CD4-positive, CD25-positive, alpha-beta regulatory T cell (primary cell): ENCODE measurements at regions not wholly inside any gene's neighbourhood (a gene's known extent, or its start where the extent isn't known, plus 50 kb on each side); places are given as distances from the start of the nearest gene placed in this dataset.

Source experiments
- ATAC-seq, 2 donors: fragments of 150-1000 bp; cut with Tn5 transposase; one replicate each; pipeline ENCODE4 v1.10.0; 2021; ENCODE audit warnings: low read depth in 2 of 2, moderate number of reproducible peaks in 2 of 2, moderate library complexity in 1 of 2
- DNase-seq, 3 donors: peaks; one replicate each; pipeline versions ENCODE4 v3.0.0 to v3.0.0-alpha.2; 2012 to 2022; ENCODE audit warnings: mixed read lengths in 1 of 3
- H3K27ac ChIP-seq: one replicate; pipeline ENCODE4 v1.7.0; 2013; ENCODE audit warnings: mild to moderate bottlenecking, low read length; ENCODE audit not compliant: insufficient read depth, poor library complexity, severe bottlenecking
- H3K27me3 ChIP-seq: one replicate; pipeline ENCODE4 v1.7.0; 2013; ENCODE audit warnings: low read length; ENCODE audit not compliant: control insufficient read depth, insufficient read depth
- H3K36me3 ChIP-seq: one replicate; pipeline ENCODE4 v1.7.0; 2013; ENCODE audit warnings: mild to moderate bottlenecking, low read length, moderate library complexity; ENCODE audit not compliant: control insufficient read depth, insufficient read depth
- H3K4me1 ChIP-seq: 2 replicates; pipeline ENCODE4 v1.7.0; 2013; ENCODE audit warnings: mild to moderate bottlenecking, low read length; ENCODE audit not compliant: insufficient read depth, control insufficient read depth, poor library complexity, severe bottlenecking
- H3K4me3 ChIP-seq: one replicate; pipeline ENCODE4 v1.7.0; 2013; ENCODE audit warnings: low read depth, mild to moderate bottlenecking, low read length, moderate library complexity
- H3K9me3 ChIP-seq, 2 experiments: 1 replicate in 1 of 2; 2 replicates in 1 of 2; pipeline ENCODE4 v1.7.0; 2013; ENCODE audit warnings: low read length in 2 of 2, mild to moderate bottlenecking in 1 of 2, moderate library complexity in 1 of 2; ENCODE audit not compliant: control insufficient read depth in 2 of 2
- H3K27ac Mint-ChIP-seq, 3 donors: one replicate each; pipeline ENCODE4 v1.8.0; 2020 to 2022; ENCODE audit warnings: mild to moderate bottlenecking in 3 of 3, mixed read lengths in 3 of 3, moderate library complexity in 2 of 3
- H3K27me3 Mint-ChIP-seq: one replicate; pipeline ENCODE4 v1.8.0; 2022; ENCODE audit warnings: mild to moderate bottlenecking, mixed read lengths
- H3K36me3 Mint-ChIP-seq: one replicate; pipeline ENCODE4 v1.8.0; 2020; ENCODE audit warnings: mixed read lengths
- H3K4me1 Mint-ChIP-seq, 4 donors: one replicate each; pipeline ENCODE4 v1.8.0; 2020 to 2022; ENCODE audit warnings: mixed read lengths in 4 of 4, mild to moderate bottlenecking in 1 of 4
- H3K4me3 Mint-ChIP-seq, 4 donors: one replicate each; pipeline ENCODE4 v1.8.0; 2020 to 2022; ENCODE audit warnings: mild to moderate bottlenecking in 4 of 4, mixed read lengths in 4 of 4, moderate library complexity in 3 of 4
- H3K9me3 Mint-ChIP-seq, 7 donors: one replicate each; pipeline ENCODE4 v1.8.0; 2020 to 2022; ENCODE audit warnings: mixed read lengths in 7 of 7, mild to moderate bottlenecking in 3 of 7, moderate library complexity in 2 of 7

GRCh38 chr2:226183550-226183949 lies 616.1 kb downstream of the IRS1 start:
- Histone ChIP-seq H3K4me1 (no peaks in the 10 kb centered on the region), H3K9me3 (peaks cover 0 to under 1% of the 10 kb centered on the region in 2 experiments), H3K4me3 (no peak overlapping the region), H3K27ac (no peak overlapping the region), H3K27me3 (no peaks in the 10 kb centered on the region), H3K36me3 (no peaks in the 10 kb centered on the region)
- H3K27ac Mint-ChIP-seq, result no peak overlapping the region
- no peaks in the 10 kb centered on the region for H3K4me1 Mint-ChIP-seq
- H3K4me3 Mint-ChIP-seq, result no peak overlapping the region
- no peaks in the 10 kb centered on the region for H3K36me3 Mint-ChIP-seq
- peaks cover 0 to 8% (median under 1%) of the 10 kb centered on the region in 7 donors for H3K9me3 Mint-ChIP-seq
- peaks cover 5% of the 10 kb centered on the region for H3K27me3 Mint-ChIP-seq
- no peak for DNase-seq
- ATAC-seq, result no peak

GRCh38 chr2:226183033-226183432 lies 616.6 kb downstream of the IRS1 start:
- Mint-ChIP-seq H3K4me1 (no peaks in the 10 kb centered on the region), H3K9me3 (peaks cover 0 to 8% (median 2%) of the 10 kb centered on the region in 7 donors), H3K36me3 (no peaks in the 10 kb centered on the region), H3K4me3 (no peak overlapping the region), H3K27me3 (peaks cover 5% of the 10 kb centered on the region), H3K27ac (no peak overlapping the region)
- Histone ChIP-seq H3K9me3 (peaks cover 2 to 6% of the 10 kb centered on the region in 2 experiments), H3K36me3 (no peaks in the 10 kb centered on the region), H3K27ac (no peak overlapping the region), H3K27me3 (no peaks in the 10 kb centered on the region), H3K4me3 (no peak overlapping the region), H3K4me1 (no peaks in the 10 kb centered on the region)
- no peak for DNase-seq
- ATAC-seq, result no peak

DNA sequence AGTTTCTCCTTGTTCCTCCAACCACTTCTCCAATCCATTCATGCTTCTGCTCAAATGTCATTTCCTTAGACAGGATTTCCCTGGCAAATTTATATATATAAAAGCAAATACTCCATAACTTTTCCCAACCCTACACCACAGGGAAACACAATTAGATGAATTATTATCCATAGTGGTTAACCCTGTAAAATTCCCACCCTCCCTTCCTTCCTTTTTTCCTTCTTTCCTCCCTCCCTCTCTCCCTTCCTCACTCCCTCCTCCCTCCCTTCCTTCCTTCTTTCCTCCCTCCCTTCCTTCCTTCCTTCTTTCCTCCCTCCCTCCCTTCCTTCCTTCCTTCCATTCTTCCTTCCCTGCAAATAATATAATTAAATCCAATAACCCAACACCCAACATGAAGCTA lies 617.7 kb downstream of the IRS1 start:
- Mint-ChIP-seq H3K4me1 (no peaks in the 10 kb centered on the region), H3K4me3 (no peak overlapping the region), H3K9me3 (peaks cover 0 to 8% (median 2%) of the 10 kb centered on the region in 7 donors), H3K36me3 (no peaks in the 10 kb centered on the region), H3K27me3 (peaks cover 5% of the 10 kb centered on the region), H3K27ac (no peak overlapping the region)
- no peak for ATAC-seq
- Histone ChIP-seq H3K27ac (no peak overlapping the region), H3K36me3 (no peaks in the 10 kb centered on the region), H3K27me3 (no peaks in the 10 kb centered on the region), H3K9me3 (peaks cover 7 to 8% of the 10 kb centered on the region in 2 experiments), H3K4me3 (no peak overlapping the region), H3K4me1 (no peaks in the 10 kb centered on the region)
- DNase-seq, result no peak

DNA sequence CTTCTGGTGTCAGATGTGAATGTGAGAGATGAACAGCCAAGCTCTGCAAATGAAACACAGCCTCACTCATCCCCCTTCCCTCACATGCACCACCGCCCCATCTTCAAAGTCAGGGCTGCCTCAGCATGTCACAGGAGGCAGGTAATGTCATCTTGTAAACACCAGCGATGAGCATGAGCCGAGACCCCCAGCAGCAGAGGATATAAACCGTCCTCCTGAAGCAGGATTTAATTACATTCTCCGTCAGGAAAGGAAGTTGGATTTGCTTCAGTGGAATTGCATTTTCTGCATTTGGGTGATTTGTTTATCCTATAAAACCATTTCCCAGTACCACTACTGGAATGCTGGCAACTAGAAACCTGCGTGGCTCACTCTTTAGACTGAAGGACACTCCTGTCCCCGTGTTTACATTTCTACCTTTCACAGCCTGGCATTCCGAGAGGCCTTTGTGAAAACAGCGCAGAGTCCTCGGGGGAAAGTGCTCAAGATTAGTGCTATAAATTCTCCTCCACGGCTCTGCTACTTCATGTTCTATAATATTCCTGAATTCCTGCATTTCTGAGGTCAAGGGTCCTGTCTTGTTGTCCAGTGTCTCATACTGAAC lies 619.2 kb downstream of the IRS1 start:
- Histone ChIP-seq H3K4me3 (no peak overlapping the region), H3K9me3 (peaks cover 7 to 8% of the 10 kb centered on the region in 2 experiments), H3K27me3 (no peaks in the 10 kb centered on the region), H3K36me3 (no peaks in the 10 kb centered on the region), H3K4me1 (no peaks in the 10 kb centered on the region), H3K27ac (no peak overlapping the region)
- peaks cover 5% of the 10 kb centered on the region for H3K27me3 Mint-ChIP-seq
- H3K36me3 Mint-ChIP-seq, result no peaks in the 10 kb centered on the region
- H3K27ac Mint-ChIP-seq, result no peak overlapping the region
- ATAC-seq, result no peak
- H3K9me3 Mint-ChIP-seq, result peaks cover 0 to 16% (median 4%) of the 10 kb centered on the region in 7 donors
- H3K4me1 Mint-ChIP-seq, result no peaks in the 10 kb centered on the region
- H3K4me3 Mint-ChIP-seq, result no peak overlapping the region
- no peak for DNase-seq

DNA sequence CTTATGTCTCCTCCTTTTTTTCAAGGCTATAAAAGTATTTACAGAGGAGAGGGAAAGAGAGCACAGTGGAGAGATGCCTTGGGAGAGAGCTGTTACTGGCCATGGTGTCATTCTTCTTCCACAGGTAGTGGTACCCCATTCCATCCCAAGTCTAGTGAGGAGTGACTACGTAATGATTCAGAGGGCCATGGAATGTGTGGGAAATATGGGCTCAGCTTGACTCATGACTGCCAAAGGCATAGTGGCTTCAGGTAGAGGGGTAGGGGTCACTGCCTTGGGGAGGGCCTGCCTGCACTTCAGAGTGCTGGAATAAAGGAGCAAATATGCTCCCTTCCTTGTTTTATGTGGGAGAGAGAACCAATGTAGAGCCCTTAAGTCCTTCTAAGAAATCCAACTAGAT lies 620.6 kb downstream of the IRS1 start:
- no peaks in the 10 kb centered on the region for H3K27me3 ChIP-seq
- H3K4me3 ChIP-seq, result no peak overlapping the region
- Mint-ChIP-seq H3K4me1 (no peaks in the 10 kb centered on the region), H3K4me3 (no peak overlapping the region), H3K27ac (no peak overlapping the region), H3K9me3 (peaks cover 0 to 16% (median 4%) of the 10 kb centered on the region in 7 donors), H3K36me3 (no peaks in the 10 kb centered on the region), H3K27me3 (peaks cover 5% of the 10 kb centered on the region)
- no peaks in the 10 kb centered on the region for H3K4me1 ChIP-seq
- H3K9me3 ChIP-seq, result peaks cover 7 to 8% of the 10 kb centered on the region in 2 experiments
- ATAC-seq (no peak), DNase-seq (no peak)
- no peak overlapping the region for H3K27ac ChIP-seq
- H3K36me3 ChIP-seq, result no peaks in the 10 kb centered on the region

GRCh38 chr2:226176283-226176984 lies 623.2 kb downstream of the IRS1 start:
- no peak for ATAC-seq
- H3K9me3 Mint-ChIP-seq, result peaks cover 0 to 16% (median 4%) of the 10 kb centered on the region in 7 donors
- no peak overlapping the region for H3K27ac ChIP-seq
- H3K4me3 Mint-ChIP-seq, result no peak overlapping the region
- no peaks in the 10 kb centered on the region for H3K36me3 Mint-ChIP-seq
- H3K4me1 Mint-ChIP-seq, result no peaks in the 10 kb centered on the region
- no peaks in the 10 kb centered on the region for H3K27me3 Mint-ChIP-seq
- no peaks in the 10 kb centered on the region for H3K4me1 ChIP-seq
- H3K4me3 ChIP-seq, result no peak overlapping the region
- peaks cover 7 to 8% of the 10 kb centered on the region in 2 experiments for H3K9me3 ChIP-seq
- H3K36me3 ChIP-seq, result no peaks in the 10 kb centered on the region
- H3K27me3 ChIP-seq, result no peaks in the 10 kb centered on the region
- H3K27ac Mint-ChIP-seq, result no peak overlapping the region
- no peak for DNase-seq

- no peak for ATAC-seq
- H3K4me1 Mint-ChIP-seq, result no peaks in the 10 kb centered on the region
- Histone ChIP-seq H3K27me3 (no peaks in the 10 kb centered on the region), H3K4me3 (no peak overlapping the region), H3K36me3 (no peaks in the 10 kb centered on the region), H3K9me3 (peaks cover 7 to 8% of the 10 kb centered on the region in 2 experiments), H3K27ac (no peak overlapping the region), H3K4me1 (no peaks in the 10 kb centered on the region)
- H3K27me3 Mint-ChIP-seq, result no peaks in the 10 kb centered on the region
- H3K9me3 Mint-ChIP-seq, result peaks cover 0 to 16% (median 4%) of the 10 kb centered on the region in 7 donors
- no peak for DNase-seq
- H3K4me3 Mint-ChIP-seq, result no peak overlapping the region
- H3K36me3 Mint-ChIP-seq, result no peaks in the 10 kb centered on the region
- H3K27ac Mint-ChIP-seq, result no peak overlapping the region
Measured at GRCh38 chr2:226174390-226174789, 625.2 kb downstream of the IRS1 start.

- Histone ChIP-seq H3K4me1 (no peaks in the 10 kb centered on the region), H3K4me3 (no peak overlapping the region), H3K36me3 (no peaks in the 10 kb centered on the region), H3K27me3 (no peaks in the 10 kb centered on the region), H3K27ac (no peak overlapping the region), H3K9me3 (peaks cover under 1 to 4% of the 10 kb centered on the region in 2 experiments)
- peaks cover 0 to 10% (median 2%) of the 10 kb centered on the region in 7 donors for H3K9me3 Mint-ChIP-seq
- no peak overlapping the region for H3K27ac Mint-ChIP-seq
- ATAC-seq (no peak), DNase-seq (no peak)
- H3K4me3 Mint-ChIP-seq, result no peak overlapping the region
- no peaks in the 10 kb centered on the region for H3K27me3 Mint-ChIP-seq
- no peaks in the 10 kb centered on the region for H3K36me3 Mint-ChIP-seq
- no peaks in the 10 kb centered on the region for H3K4me1 Mint-ChIP-seq
Measured at GRCh38 chr2:226172939-226173338, 626.7 kb downstream of the IRS1 start.
